ENCODE measurements at regions not wholly inside any gene's neighbourhood (a gene's known extent, or its start where the extent isn't known, plus 50 kb on each side); places are given as distances from the start of the nearest gene placed in this dataset.
A peak's percentile ranks its signal among the peaks of the same experiment; 100 is the strongest.

- DNase-seq: no peak
Observed at GRCh38 chrX:33465137-33465536, 253.8 kb upstream of the DMD start.

- DNase-seq: no peak
Observed at GRCh38 chrX:33457102-33457501, 245.8 kb upstream of the DMD start.

DNA sequence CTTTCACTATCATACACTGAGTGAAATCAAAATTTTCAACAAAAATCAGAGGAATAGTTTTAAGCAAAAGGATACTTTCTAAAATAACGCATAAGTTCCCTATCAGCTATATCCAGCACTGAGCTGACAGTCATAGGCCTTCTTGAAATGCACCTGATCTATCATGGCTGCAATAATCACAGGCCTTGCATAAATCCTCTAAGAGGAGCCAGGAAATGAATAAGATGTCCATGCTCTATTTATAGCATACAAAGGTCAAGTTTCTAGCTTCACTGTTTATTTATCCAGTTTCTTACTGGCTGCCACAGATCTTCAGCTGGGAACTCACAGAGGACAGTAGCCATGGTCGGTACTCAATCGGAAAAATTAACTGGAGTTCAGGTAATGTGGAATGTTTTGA lies 235.9 kb upstream of the DMD start:
- no peak for DNase-seq

GRCh38 chrX:33434256-33435092 lies 223.1 kb upstream of the DMD start:
- peak; percentile 60 for DNase-seq

- DNase-seq: no peak
Observed at GRCh38 chrX:33416273-33416805, 205.0 kb upstream of the DMD start.

DNA sequence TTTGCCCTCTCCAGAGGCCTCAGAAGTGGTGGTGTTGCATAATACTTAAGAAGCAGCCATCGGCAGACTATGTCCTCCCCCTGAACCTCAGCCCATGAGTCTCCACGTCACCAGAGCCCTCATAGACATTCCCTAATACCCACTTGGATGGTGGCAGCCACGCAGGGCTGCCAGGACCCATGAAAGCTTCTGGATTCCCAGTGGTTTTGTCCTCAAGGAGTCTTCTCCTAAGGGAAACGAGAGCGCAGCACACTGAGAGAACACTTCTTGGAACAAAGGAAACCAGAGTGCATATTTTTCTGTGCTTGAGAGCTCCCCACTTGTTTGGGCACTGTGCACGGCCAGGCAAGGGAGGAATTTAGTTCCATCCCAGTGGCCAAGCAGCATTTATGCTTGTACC lies 204.1 kb upstream of the DMD start:
- no peak for DNase-seq

DNA sequence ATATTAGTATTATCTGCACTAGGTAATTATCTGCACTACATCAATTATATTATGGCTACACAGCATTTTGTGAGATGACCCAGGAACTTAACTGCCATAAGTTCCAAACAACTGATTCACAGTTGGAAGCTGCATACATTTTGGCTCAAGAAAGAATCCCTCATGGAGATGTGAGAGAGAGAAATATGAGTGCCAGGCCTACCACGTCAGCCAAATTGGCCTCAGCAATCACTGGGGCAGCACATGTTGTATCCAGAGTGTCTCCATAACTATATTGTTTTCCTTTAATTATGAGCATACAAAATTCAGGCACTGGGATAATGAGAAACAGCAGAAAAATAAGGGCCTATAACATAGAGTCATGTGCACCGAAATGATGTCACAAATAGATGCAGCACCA lies 174.2 kb upstream of the DMD start:
- no peak for DNase-seq

GRCh38 chrX:33379839-33380238 lies 168.5 kb upstream of the DMD start:
- DNase-seq: no peak

- DNase-seq: no peak
Observed at GRCh38 chrX:33357606-33358005, 146.3 kb upstream of the DMD start.

DNA sequence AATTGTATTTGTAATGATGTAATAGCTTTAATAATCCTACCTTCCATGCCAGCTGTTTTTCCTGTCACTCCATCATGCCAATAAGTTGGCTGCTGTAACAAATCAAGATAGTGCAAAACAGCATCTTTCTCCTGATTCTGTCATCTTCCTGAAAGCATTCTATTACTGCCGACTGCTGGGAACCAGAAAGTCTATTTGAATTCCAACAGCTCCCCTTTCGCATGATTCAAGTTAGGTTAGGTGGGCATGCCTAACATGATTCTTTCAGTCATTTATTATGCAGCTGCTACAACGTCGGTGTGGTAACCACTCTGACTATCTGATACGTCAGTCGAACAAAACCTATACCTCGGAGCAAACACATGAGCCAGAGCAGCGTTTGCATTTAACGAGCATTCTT lies 127.9 kb upstream of the DMD start:
- no peak for DNase-seq

DNA sequence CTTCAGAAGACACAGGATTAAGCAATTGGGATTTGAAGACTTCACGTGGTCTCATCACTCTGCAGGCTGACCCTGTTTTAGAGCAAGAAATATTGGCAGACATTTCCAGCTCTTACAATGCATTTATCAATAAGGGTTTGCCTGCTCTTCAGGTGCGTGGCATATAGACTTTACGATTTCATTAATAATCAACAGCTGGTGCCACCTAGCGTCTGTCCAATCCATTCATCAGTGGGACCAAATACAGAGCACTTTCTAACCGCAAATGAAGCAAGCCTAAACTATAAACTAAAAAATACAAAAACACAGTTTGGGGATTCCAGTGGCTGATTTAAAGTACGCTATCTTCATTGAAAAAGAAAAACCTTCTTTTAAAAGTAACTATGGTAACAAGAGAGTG lies 125.4 kb upstream of the DMD start:
- no peak for DNase-seq

DNA sequence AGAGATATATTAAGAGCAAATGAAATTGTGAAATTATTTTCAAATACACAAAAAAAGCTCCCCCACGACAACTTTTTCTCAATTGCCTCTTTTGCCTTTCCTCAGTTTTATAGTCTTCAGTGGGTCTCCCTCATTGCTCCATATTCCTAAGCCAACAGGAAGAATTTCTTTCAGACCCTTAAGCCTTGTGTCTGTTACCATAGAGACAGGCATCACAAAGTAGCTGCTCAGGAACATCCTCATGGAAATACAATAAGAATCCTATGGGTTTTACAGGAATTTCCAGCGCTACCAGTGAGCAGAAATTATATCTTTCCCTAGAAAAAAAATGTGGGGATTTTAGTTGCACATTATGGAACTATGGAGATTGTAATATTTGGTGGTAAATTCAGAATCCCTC lies 121.9 kb upstream of the DMD start:
- DNase-seq: no peak

- no peak for DNase-seq
Observed at GRCh38 chrX:33330798-33331197, 119.4 kb upstream of the DMD start.

DNA sequence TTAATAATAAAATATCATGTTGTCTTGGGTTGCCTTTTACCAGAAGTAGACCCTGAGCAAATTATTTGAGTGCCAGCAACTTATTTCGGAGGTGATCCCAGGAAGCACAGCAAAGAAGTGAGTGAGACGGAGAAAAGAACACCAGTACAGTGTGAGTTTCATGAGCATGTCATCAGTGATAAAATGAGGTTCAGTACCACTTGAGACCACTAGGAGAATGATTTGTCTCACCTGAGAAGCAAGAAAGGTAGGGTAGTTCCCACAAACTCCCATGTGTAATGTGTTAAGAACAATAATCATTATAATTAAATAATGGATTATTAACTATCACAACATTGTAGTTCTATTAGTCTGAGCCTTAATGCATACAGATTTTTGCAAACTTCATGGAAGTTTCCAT lies 112.8 kb upstream of the DMD start:
- DNase-seq: no peak

DNA sequence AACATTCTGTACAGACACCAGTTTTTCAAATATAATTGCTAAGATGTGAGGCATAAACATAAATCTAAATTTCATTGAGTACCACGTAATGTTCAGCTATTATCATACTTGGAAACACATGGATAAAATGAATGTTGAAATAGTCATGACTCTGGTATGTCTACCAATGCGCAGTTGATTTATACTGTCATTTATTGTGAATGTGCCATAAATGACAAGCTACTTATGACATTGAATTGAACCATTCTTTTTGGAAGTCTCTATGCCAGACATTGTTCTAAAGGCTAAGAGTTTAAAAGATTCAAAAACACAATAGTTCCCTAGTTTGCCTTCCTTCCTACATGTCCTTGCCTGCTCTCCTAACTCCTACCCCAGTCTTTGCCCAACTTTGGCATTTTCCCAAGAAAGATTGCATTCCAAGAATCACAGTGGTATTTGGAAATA lies 96.6 kb upstream of the DMD start:
- DNase-seq: no peak

DNA sequence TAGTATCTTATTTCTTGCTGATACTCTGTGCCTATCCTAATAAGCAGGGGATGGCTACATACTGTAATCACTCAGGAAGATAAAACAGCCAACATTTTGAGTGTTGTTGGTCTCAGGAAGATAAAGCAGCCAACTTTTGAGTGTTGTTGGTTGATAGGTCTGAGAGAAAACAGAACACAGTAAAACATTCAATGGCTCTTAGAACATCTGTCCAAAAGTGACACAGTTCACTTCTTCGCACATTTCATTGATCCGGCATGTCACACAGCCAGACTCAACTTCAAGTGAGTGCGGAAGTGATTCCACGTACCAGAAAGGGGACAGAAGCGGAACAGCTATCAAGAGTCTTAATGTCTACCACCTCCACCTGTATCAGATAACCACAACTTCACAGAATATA lies 87.3 kb upstream of the DMD start:
- DNase-seq: no peak

DNA sequence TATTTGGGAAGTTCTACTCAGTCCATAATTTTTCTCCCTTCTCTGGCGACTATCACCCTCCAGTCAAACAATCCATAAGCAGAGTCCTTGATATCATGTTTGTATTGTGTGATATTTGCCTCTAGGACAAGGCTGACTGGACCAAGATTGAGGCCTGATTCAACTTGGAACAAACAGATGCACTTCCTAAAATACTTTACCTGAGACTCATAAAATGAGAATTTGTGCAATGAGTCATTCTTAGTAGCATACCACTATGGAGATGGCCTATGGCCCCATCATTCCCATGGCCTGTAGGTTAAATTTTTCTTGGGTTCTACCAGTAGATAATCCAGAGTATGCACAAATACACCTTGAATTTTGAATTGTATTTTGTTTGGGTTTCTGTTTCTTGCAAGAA lies 74.2 kb upstream of the DMD start:
- DNase-seq: no peak

- DNase-seq: no peak
Observed at GRCh38 chrX:33277046-33277445, 65.7 kb upstream of the DMD start.

GRCh38 chrX:33273535-33273934 lies 62.2 kb upstream of the DMD start:
- no peak for DNase-seq

DNA sequence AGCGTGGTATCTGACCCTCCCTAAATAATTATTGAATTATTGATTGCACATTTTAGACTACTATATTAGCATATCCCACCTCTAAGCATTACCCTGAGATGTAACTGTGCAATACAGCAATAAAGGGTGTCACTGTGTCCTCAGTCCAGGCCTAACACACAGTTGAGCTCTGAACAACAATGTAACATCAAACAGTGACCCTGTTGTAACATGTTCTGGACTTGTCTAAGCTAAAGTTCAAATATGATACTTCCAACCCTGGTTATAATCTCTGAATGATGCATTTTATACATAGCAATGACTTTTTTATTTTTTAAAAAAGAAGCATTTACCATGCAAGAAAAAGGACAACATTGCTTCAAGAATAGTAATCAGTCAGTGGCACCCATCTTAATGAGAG lies 61.6 kb upstream of the DMD start:
- DNase-seq: no peak

Data from stimulated activated CD8-positive, alpha-beta memory T cell treated with anti-CD3 and anti-CD28 coated beads, Interleukin-4, amount 100 ng/mL, for 48 hours (primary cell).